HG03460 (cell line): ENCODE measurements at regions not wholly inside any gene's neighbourhood (a gene's known extent, or its start where the extent isn't known, plus 50 kb on each side); places are given as distances from the start of the nearest gene placed in this dataset.
"Not testable (repeated sequence)": the region's sequence is repeated elsewhere in the genome, so short reads cannot be mapped to it uniquely, and the experiment has no call there.

Source experiments
- ATAC-seq: cut with Tn5 transposase; IDR thresholded peaks from one replicate; pipeline ENCODE4 v1.9.1; 2021; ENCODE audit not compliant: unreplicated experiment

GRCh38 chr5:106481374-106481773 lies 1189.4 kb downstream of the EFNA5 start:
- ATAC-seq = no peak

DNA sequence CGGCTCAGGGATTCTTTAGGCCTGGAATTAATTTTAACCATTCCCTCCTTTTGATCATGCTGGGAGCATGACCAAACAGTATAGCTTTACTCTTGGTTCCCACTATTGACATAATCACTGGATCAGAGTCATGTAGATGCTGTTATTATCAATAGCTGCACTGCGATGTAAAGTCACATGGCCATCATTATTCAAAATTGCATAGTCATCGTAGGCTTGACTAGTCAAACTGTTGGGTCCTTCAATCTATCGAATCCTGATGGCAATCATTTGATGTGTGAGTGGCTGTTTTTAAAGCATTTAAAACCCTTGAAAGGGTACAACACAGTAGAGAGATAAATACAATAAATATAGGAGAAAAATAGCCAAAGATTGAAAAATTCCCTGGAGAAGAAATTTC lies 1194.1 kb downstream of the EFNA5 start:
- ATAC-seq = no peak

DNA sequence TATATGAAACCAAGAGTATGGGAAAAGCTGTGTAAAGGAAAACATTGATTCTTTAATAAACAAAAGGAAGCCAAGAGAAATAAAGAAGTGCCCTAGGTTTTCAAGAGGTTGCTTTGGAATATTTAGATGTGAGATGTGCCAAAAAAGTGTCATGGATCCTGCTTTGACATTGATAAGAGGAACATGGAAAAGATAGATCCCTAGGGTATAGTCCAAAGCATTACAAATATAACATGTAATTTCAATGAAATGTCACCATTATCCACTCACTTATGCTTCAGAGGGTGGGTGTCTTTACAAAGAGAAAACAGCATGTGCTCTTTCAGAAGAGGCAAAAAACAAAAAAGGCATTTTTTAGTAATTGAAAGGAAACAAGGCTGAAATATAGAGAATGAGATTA lies 1196.7 kb downstream of the EFNA5 start:
- no peak for ATAC-seq

DNA sequence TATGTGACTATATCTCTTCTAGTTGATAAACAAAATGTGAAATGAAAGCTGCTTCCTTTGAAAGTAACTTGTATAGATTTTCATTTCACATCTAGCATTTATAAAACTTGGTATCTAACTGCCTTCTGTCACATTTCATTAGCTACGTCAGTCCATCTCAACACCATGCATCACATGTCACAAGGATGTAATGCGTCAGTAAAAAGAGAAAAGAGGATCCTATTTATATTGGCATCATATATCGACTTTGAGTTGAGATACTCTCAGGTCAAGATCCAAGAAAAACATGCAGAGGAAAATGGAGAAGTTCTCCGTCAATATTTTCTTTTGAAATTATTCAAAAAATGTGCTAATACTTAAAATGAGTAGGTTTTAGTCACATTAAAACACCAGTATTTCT lies 1211.2 kb downstream of the EFNA5 start:
- ATAC-seq = no peak

DNA sequence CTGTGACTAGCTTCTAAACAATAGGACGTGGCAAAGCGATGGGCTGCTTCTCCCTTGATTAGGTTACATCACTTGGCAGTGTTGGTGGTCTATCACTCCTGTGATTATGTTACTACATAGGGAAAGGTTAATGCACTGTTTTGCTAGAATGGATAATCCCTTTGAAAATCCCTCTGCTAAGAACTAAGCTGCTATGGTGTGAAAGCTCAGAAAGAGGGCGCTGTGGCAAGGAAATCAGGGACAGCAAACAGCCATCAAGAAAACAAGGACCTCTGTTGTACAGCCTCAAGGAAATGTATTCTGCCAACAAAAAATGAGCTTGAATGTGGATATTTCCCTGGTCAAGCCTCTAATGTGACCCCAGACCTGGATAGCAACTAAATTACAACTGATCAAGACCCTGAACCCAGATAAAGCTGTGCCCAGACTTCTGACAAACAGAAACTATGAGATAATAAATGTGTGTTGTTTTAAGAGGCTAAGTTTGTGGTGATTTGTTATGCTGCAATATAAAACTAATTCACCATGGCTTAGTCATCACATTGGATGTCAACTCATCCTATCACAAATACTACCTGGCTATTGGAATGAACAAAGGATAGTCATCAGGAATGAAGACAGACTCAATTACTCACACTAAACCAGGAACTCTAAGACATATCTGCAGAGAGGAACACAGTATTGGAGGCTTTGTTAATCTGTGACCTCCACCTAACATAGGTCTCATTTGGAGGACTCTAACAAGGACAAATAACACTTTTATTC lies 1215.9 kb downstream of the EFNA5 start:
- ATAC-seq = no peak

GRCh38 chr5:106454050-106454449 lies 1216.7 kb downstream of the EFNA5 start:
- no peak for ATAC-seq

GRCh38 chr5:106451998-106452397 lies 1218.7 kb downstream of the EFNA5 start:
- ATAC-seq = no peak

DNA sequence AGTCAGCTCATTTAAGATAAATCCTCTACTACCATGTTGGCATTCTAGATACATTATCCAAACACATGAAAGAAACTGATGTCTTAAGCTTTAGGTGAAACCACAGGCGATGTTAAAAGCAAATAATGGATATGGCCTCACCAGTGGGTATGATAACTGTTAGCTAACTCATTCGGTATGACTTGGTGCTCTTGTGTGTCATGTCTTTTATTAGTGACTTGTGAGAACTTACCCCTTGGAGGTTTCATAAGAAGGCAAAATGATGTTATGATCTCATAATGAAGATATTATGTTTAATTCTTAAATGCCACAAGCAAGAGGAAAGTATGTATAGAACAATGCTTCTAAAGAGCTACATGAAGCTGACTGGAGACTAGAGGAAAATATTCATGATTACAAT lies 1227.0 kb downstream of the EFNA5 start:
- ATAC-seq = no peak

- no peak for ATAC-seq
Measured at GRCh38 chr5:106435185-106435584, 1235.6 kb downstream of the EFNA5 start.

- ATAC-seq = not testable (repeated sequence)
Measured at GRCh38 chr5:106430733-106431132, 1240.0 kb downstream of the EFNA5 start.

DNA sequence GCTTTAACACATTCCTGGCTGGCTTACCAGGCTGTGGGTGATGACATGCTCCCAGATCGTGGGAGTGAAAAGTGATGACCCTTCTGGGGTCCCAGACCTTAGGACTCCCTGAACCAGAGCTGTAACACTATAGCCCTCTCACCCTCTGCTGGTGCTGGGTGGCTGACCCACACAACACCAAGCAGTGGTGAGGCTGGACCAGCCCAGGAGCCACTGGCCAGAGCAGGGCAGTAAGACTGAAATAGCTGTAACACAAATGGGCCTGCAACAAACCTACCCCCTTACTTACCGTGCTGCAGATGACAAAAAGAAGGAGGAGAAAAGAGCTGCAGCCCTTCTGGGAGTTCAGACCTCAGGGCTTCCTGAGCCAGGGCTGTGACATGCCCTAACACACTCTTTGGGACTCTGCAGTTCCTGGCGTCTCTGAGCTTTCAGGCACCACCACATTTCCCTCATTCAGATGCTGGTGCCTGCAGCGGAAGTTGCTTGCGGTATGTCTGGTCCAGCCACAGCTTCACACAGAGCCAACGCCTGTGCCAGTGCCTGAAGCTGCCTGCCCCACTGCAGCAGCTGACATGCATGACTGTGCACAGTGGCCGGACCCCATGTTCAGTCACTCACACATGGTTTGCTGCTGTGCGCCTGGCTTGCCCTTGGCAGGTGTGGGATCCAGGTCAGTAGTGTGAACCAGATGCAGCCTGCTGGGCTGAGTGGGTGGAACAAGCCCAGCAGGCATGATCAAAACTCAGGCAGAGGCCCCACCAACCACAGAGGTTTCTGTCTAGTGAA lies 1247.4 kb downstream of the EFNA5 start:
- no peak for ATAC-seq

- ATAC-seq = no peak
Measured at GRCh38 chr5:106420102-106420501, 1250.6 kb downstream of the EFNA5 start.

GRCh38 chr5:106418196-106418595 lies 1252.5 kb downstream of the EFNA5 start:
- ATAC-seq = no peak

GRCh38 chr5:106417566-106417965 lies 1253.2 kb downstream of the EFNA5 start:
- ATAC-seq = no peak

- ATAC-seq = no peak
Measured at GRCh38 chr5:106417163-106417562, 1253.6 kb downstream of the EFNA5 start.

GRCh38 chr5:106415541-106415940 lies 1255.2 kb downstream of the EFNA5 start:
- no peak for ATAC-seq

- no peak for ATAC-seq
Measured at GRCh38 chr5:106414342-106414741, 1256.4 kb downstream of the EFNA5 start.

- no peak for ATAC-seq
Measured at GRCh38 chr5:106412606-106413005, 1258.1 kb downstream of the EFNA5 start.

DNA sequence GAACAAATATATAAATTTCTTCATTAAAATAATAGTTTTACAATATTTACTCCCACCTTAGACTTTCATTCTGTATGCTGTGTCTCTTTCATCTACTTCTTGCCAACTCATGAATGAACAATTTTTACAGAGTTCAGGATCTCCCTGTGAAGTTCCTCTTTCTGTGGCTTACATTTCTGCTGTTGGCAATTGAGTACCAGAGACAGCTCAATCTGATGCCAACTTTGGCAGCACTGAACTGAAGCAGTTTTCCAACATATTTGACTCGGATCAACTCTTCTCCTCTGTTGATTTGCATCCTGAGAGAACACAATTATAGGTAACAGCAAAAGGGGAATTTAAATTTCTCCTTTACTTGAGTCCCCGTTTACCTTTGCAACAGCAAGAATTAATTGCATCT lies 1262.2 kb downstream of the EFNA5 start:
- no peak for ATAC-seq

GRCh38 chr5:106408141-106408540 lies 1262.6 kb downstream of the EFNA5 start:
- no peak for ATAC-seq

DNA sequence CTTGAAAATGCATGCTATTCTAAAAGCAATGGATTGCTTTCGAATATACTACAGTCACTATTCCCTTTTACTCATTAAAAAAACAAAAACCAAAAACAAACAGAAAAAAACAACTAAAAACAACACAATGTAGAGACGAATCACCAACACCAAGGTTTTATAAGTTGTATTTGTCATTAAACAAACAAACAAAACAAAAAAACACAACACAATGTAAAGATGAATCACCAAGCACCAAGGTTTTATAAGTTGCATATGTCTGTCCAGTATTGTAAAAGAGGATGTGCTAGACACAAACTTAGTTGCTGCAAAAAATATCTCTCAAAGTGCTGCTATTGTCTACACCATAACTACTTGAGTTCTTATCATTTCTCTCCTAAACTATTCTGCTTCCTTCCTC lies 1269.2 kb downstream of the EFNA5 start:
- no peak for ATAC-seq

DNA sequence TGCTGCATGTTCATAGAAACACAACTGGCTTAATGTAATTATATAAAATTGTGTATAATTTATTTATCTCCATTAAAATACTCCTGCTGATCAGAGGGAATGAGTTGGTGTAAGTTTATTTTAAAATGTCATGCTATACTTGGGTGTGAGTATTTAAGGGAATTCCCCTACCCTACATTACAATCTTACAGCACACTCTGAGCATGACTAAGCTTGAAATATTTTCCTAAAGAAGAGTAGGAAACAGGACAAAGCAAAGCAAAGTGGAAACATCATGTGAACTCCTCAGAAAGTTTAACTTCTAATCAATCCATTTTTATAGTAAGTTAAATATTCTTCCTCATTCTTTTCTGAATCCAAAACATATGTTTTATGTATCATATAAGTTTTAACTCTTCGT lies 1271.3 kb downstream of the EFNA5 start:
- no peak for ATAC-seq
